ENCODE measurements at regions not wholly inside any gene's neighbourhood (a gene's known extent, or its start where the extent isn't known, plus 50 kb on each side); places are given as distances from the start of the nearest gene placed in this dataset.
A peak's percentile ranks its signal among the peaks of the same experiment; 100 is the strongest.
"Not testable (repeated sequence)": the region's sequence is repeated elsewhere in the genome, so short reads cannot be mapped to it uniquely, and the experiment has no call there.

- peak; percentile 57 for DNase-seq
Observed at GRCh38 chr2:131673400-131674173, 145.9 kb downstream of the CCDC74A start.

GRCh38 chr2:131674174-131674507 is 146.5 kb downstream of the CCDC74A start:
- DNase-seq, result no peak

GRCh38 chr2:131681611-131682121 is 154.0 kb downstream of the CCDC74A start:
- not testable (repeated sequence) for DNase-seq

- DNase-seq, result peak; percentile 64
Observed at GRCh38 chr2:131682122-131682944, 154.6 kb downstream of the CCDC74A start.

GRCh38 chr2:131682945-131683330 is 155.2 kb downstream of the CCDC74A start:
- DNase-seq, result not testable (repeated sequence)

- DNase-seq, result not testable (repeated sequence)
Observed at GRCh38 chr2:131684631-131685316, 157.1 kb downstream of the CCDC74A start.

GRCh38 chr2:131686164-131686893 is 158.6 kb downstream of the CCDC74A start:
- not testable (repeated sequence) for DNase-seq

GRCh38 chr2:131686894-131687238 is 159.2 kb downstream of the CCDC74A start:
- DNase-seq, result not testable (repeated sequence)

GRCh38 chr2:131689066-131689465 is 161.4 kb downstream of the CCDC74A start:
- not testable (repeated sequence) for DNase-seq

- not testable (repeated sequence) for DNase-seq
Observed at GRCh38 chr2:131711268-131711667, 183.6 kb downstream of the CCDC74A start.

- DNase-seq, result not testable (repeated sequence)
Observed at GRCh38 chr2:131717907-131718306, 190.2 kb downstream of the CCDC74A start.

GRCh38 chr2:131721163-131721562 is 193.5 kb downstream of the CCDC74A start:
- DNase-seq, result not testable (repeated sequence)

- not testable (repeated sequence) for DNase-seq
Observed at GRCh38 chr2:131722256-131722655, 194.6 kb downstream of the CCDC74A start.

GRCh38 chr2:131724019-131724418 is 196.3 kb downstream of the CCDC74A start:
- no peak for DNase-seq

GRCh38 chr2:131728451-131728850 is 200.8 kb downstream of the CCDC74A start:
- not testable (repeated sequence) for DNase-seq

- DNase-seq, result not testable (repeated sequence)
Observed at GRCh38 chr2:131733530-131733929, 205.8 kb downstream of the CCDC74A start.

- DNase-seq, result not testable (repeated sequence)
Observed at GRCh38 chr2:131736406-131736805, 208.7 kb downstream of the CCDC74A start.

- DNase-seq, result not testable (repeated sequence)
Observed at GRCh38 chr2:131738533-131738932, 210.8 kb downstream of the CCDC74A start.

GRCh38 chr2:131738996-131739434 is 211.3 kb downstream of the CCDC74A start:
- DNase-seq, result not testable (repeated sequence)

- no peak for DNase-seq
Observed at GRCh38 chr2:131753640-131754561, 226.2 kb downstream of the CCDC74A start.
